Thymus (tissue), 11 donors: ENCODE measurements at regions not wholly inside any gene's neighbourhood (a gene's known extent, or its start where the extent isn't known, plus 50 kb on each side); places are given as distances from the start of the nearest gene placed in this dataset.
"Not testable (repeated sequence)": the region's sequence is repeated elsewhere in the genome, so short reads cannot be mapped to it uniquely, and the experiment has no call there.

Experiments used
- DNase-seq, 9 donors: peaks; one replicate each; pipeline ENCODE4 v3.0.0-alpha.2; 2013; ENCODE audit warnings: low spot score in 9 of 9, low read depth in 6 of 9, missing footprints in 1 of 9
- H3K27ac ChIP-seq, 2 donors: one replicate each; pipeline ENCODE4 v1.5.1; 2013; ENCODE audit warnings: control low read depth in 1 of 2, low read depth in 1 of 2, low read length in 1 of 2, mild to moderate bottlenecking in 1 of 2, moderate library complexity in 1 of 2
- H3K27me3 ChIP-seq, 2 donors: one replicate each; pipeline ENCODE4 v1.5.1; 2013; ENCODE audit warnings: low read length in 1 of 2; ENCODE audit not compliant: control insufficient read depth in 2 of 2, insufficient read depth in 1 of 2
- H3K36me3 ChIP-seq, 2 donors: one replicate each; pipeline ENCODE4 v1.5.1; 2013; ENCODE audit warnings: low read length in 1 of 2, mild to moderate bottlenecking in 1 of 2, moderate library complexity in 1 of 2; ENCODE audit not compliant: control insufficient read depth in 2 of 2, insufficient read depth in 2 of 2
- H3K4me1 ChIP-seq, 2 donors: one replicate each; pipeline ENCODE4 v1.5.1; 2013; ENCODE audit warnings: low read length in 2 of 2; ENCODE audit not compliant: control insufficient read depth in 2 of 2, insufficient read depth in 2 of 2
- H3K4me3 ChIP-seq, 2 donors: one replicate each; pipeline ENCODE4 v1.5.1; 2013; ENCODE audit warnings: low read length in 2 of 2, control low read depth in 1 of 2, mild to moderate bottlenecking in 1 of 2
- H3K9me3 ChIP-seq, 2 donors: one replicate each; pipeline ENCODE4 v1.5.1; 2013; ENCODE audit warnings: low read length in 1 of 2, mild to moderate bottlenecking in 1 of 2; ENCODE audit not compliant: control insufficient read depth in 2 of 2, insufficient read depth in 1 of 2
- WGBS: extraction: QIAGEN DNeasy Blood & Tissue Kit; methylation state at CpG from one replicate; pipeline ENCODE4 v1.1.7; 2013; 5-methylcytosine and 5-hydroxymethylcytosine counted together
- donor health status: healthy.

DNA sequence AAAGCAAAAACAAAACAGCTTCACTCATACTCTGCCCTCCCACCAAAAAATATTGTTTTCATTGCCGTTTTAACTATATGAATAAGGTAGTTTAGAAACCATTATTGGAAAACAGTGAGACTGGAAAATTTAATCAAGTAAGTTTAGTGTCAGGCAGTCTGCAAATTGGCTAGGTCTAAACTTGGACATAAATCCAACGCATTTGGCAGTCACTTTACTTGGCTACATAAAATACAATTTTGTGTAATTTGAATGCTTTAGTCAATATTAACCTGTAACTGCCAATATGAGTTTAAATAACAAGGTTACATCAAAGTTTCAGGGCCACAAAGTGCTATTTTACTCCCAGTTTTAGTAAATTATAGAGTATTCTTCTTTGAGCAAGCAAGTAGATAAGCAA lies 202.3 kb upstream of the SLC38A2 start:
- Histone ChIP-seq H3K9me3 (no peaks in the 10 kb centered on the region), H3K36me3 (no peaks in the 10 kb centered on the region), H3K27ac (no peak overlapping the region), H3K4me1 (no peaks in the 10 kb centered on the region), H3K27me3 (no peaks in the 10 kb centered on the region), H3K4me3 (no peak overlapping the region)
- DNase-seq = no peak
- 96% methylated on average over 2 of the region's 2 CpGs for WGBS

DNA sequence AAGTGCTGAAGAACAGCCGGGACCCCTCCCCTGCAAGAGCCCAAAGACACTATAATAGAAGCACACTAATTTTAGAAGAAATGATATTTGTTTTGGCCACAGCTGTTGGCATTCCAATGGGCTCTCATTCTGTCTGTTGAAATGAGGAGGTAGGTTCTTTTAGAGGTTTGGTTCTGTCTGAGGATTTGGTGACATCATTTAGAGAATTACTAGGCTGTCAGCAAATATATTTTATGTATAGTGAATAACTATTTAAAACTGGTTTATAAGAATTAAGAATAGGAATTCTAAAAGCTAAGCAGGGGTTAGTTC lies 200.7 kb upstream of the SLC38A2 start:
- WGBS = 98% methylated on average over 1 of the region's 1 CpG
- Histone ChIP-seq H3K36me3 (no peaks in the 10 kb centered on the region), H3K27ac (no peak overlapping the region), H3K27me3 (no peaks in the 10 kb centered on the region), H3K9me3 (peaks cover 1 to 11% of the 10 kb centered on the region in 2 donors), H3K4me1 (no peaks in the 10 kb centered on the region), H3K4me3 (no peak overlapping the region)
- no peak for DNase-seq

DNA sequence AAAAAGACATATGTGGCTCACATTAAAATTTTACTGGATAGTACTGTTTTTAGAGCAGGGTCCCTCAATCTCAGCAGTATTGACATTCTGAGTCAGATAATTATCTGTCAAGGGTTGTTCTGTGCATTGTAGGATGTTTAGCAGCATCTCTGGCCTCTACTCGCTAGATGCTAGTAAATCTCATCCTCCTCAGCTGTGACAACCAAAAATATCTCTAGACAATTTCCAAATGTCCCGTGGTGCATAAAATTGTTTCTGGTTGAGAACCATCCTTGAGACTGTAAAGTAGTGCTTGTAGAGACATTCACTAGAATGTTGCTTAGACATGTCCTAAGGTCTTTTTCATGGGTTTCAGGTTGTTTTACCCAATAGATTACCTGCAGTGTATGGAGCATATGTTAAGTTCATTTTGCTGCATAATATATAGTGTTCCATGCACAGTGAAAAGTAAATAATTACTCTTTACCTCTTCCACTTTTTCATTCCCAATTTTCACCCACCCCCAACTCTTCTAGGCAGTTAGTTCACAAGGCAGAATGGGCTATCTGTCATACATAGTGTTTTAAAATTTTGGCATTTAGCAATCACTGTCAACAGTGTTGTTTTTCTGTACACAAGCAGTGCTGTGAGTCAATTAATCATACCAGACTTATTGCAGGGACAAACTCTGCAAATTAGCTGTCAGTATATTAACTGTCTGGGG lies 200.2 kb upstream of the SLC38A2 start:
- no peak overlapping the region for H3K27ac ChIP-seq
- H3K4me1 ChIP-seq = no peaks in the 10 kb centered on the region
- H3K4me3 ChIP-seq = no peak overlapping the region
- DNase-seq = no peak
- H3K27me3 ChIP-seq = no peaks in the 10 kb centered on the region
- 97% methylated on average over 2 of the region's 2 CpGs for WGBS
- no peaks in the 10 kb centered on the region for H3K36me3 ChIP-seq
- peaks cover 1 to 13% of the 10 kb centered on the region in 2 donors for H3K9me3 ChIP-seq

DNA sequence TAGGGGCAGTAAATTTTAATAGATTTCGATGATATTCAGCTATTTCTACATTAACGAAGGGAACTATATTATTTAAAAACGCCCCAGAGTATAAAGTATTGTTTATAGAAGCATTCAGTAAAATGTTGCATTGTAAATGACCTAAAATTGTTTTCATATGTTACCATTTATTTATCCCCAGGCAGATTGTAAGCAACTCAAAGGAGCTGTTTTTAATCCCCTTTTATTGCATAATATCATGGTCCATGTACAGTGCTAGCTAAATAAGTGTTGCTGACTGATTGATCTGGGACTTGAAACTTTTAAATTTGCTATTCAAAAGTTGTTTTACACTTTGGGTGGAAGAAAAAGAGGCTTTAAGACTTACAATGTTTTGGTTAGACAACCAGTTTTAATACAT lies 199.0 kb upstream of the SLC38A2 start:
- H3K4me3 ChIP-seq = no peak overlapping the region
- H3K9me3 ChIP-seq = peaks cover 1 to 13% of the 10 kb centered on the region in 2 donors
- DNase-seq = no peak
- 95% methylated on average over 3 of the region's 3 CpGs for WGBS
- H3K27ac ChIP-seq = no peak overlapping the region
- H3K27me3 ChIP-seq = no peaks in the 10 kb centered on the region
- no peaks in the 10 kb centered on the region for H3K36me3 ChIP-seq
- no peaks in the 10 kb centered on the region for H3K4me1 ChIP-seq

DNA sequence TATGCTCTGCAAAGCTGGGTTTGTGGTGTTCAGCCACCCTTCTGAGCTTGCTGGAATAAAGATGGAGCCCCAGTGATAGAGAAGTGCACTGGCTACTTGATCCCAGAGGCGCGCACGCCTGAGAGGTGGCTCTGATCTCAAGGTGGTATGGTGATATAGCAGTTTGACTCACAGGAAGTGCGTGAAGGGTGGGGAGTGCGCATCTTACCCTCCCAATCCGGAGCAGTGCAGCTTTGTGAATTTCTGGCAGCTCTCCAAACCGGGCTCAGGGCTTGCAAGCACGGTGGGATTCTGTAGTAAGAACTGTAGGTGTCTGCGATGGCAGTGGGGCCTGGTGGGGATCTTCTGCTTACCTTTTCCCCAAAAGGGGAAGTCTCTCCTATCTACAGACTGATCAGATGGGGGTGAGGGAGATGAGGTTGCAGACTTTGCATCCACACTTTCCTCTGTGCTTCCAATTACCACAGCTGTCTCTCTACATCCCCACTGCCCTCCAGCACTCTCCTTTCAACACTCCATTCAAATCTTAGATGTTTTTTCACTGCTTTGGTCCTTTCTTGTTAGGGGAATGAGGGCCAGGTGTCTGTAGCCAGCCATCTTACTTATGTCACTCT lies 197.4 kb upstream of the SLC38A2 start:
- Histone ChIP-seq H3K9me3 (peaks cover 1 to 13% of the 10 kb centered on the region in 2 donors), H3K27me3 (no peaks in the 10 kb centered on the region), H3K27ac (no peak overlapping the region), H3K4me1 (no peaks in the 10 kb centered on the region), H3K36me3 (no peaks in the 10 kb centered on the region), H3K4me3 (no peak overlapping the region)
- no peak for DNase-seq
- WGBS = 93% methylated on average over 9 of the region's 9 CpGs

DNA sequence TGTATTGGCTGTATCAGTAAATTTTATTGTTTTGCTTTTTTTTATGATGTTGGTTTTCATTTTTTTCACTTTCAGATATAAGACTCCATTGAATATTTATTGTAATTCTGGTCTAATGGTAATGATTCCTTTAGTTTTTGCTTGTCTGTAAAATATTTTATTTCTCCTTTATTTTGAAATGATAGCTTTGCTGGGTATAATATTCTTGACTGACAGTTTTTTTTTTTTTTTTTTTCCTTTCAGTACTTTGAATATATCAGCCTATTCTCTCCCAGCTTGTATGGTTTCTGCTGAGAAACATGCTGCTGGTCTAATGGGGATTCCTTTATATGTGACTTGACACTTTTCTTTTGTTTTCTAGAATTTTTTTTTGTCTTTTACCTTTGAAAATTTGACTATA lies 195.1 kb upstream of the SLC38A2 start:
- Histone ChIP-seq H3K36me3 (no peaks in the 10 kb centered on the region), H3K4me3 (no peak overlapping the region), H3K27me3 (no peaks in the 10 kb centered on the region), H3K9me3 (peaks cover 1 to 13% of the 10 kb centered on the region in 2 donors), H3K4me1 (no peaks in the 10 kb centered on the region), H3K27ac (no peak overlapping the region)
- no peak for DNase-seq

DNA sequence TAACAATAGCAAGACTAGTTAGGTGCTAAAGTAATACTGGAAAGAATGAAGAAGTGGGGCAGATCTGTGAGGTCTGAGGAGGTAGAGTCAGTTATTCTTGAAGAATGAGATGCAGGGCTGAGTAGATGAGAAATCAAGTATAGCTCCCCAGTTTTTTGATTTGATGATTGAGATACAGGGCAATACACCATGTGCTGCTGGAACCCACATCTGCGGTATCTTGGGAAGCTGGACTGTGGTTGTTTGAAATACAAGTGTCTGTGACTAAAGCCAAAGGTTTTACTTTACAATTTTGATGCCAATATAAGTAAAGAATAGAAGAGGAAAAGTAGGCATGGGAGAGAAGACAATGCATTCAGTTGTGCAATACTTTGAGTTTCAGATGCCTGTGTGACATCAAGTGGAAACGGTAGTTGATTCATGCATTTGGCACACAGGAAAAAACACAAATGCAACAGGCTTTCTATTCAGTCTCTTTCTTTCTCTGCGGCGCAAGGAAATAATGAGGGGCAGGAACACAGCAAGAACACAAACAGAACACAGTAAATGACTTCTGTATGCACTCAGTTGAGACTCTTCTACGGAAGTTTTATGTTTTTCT lies 190.2 kb upstream of the SLC38A2 start:
- no peak overlapping the region for H3K4me3 ChIP-seq
- no peak overlapping the region for H3K27ac ChIP-seq
- DNase-seq = peak in 1 of 9 donors; percentile 14
- H3K36me3 ChIP-seq = no peaks in the 10 kb centered on the region
- no peaks in the 10 kb centered on the region for H3K4me1 ChIP-seq
- WGBS = 90% methylated on average over 5 of the region's 5 CpGs
- no peaks in the 10 kb centered on the region for H3K27me3 ChIP-seq
- H3K9me3 ChIP-seq = no peaks in the 10 kb centered on the region

DNA sequence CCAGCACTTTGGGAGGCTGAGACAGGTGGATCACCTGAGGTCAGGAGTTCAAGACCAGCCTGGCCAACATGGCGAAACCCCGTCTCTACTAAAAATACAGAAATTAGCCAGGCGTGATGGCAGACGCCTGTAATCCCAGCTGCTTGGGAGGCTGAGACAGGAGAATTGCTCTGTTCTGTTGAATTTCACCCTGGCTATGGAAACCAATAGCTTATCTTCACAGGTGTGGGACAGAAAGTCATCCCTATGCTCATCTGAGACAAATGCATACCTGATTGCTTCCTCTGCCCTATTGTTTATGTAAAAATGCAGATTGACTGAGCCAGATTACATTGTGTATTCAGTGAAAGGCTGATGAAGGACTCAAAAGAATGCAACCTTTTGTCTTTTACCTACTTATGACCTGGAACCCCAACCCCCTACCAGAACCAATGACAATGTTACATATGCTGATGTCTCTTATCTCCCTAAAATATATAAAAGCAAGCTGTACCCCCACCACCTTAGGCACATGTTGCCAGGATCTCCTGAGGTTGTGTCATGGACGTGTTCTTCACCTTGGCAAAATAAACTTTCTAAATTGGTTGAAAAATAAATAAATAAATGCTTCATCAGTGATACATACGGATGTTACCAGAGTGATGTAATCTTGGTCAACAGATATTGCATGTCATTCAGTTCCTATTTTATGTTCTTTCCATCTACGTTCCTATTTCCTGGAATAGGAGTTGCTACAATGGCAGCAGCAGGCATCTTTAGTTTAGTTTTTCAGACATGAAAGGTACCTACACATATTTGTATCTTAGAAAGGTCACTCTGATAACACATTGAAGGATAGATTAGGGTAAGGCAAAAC lies 189.4 kb upstream of the SLC38A2 start:
- H3K4me1 ChIP-seq, H3K27ac ChIP-seq, H3K4me3 ChIP-seq, H3K9me3 ChIP-seq, H3K36me3 ChIP-seq, DNase-seq, H3K27me3 ChIP-seq: not testable (repeated sequence)
- WGBS = 93% methylated on average over 7 of the region's 7 CpGs

DNA sequence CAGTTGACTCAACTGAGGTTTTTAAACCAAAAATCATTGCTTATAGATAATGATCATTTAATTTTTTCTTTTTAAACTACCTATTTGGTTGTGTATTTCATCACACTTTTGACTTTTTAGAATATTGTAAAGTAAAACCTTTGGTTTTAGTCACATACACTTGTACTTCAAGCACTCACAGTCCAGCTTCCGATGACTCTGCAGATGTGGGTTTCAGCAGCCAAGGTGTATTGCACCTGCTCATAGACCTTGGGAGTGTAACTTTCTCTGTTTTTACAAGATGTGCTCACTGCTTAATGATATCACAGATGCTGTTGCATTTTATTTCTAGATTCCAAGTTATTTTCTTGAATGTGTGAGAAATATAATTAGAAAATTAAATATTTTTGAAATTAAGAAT lies 188.3 kb upstream of the SLC38A2 start:
- Histone ChIP-seq H3K9me3 (no peaks in the 10 kb centered on the region), H3K4me3 (no peak overlapping the region), H3K4me1 (no peaks in the 10 kb centered on the region), H3K27ac (no peak overlapping the region), H3K27me3 (no peaks in the 10 kb centered on the region), H3K36me3 (no peaks in the 10 kb centered on the region)
- 95% methylated on average over 1 of the region's 1 CpG for WGBS
- DNase-seq = no peak
